ENCODE measurements at regions not wholly inside any gene's neighbourhood (a gene's known extent, or its start where the extent isn't known, plus 50 kb on each side); places are given as distances from the start of the nearest gene placed in this dataset.

DNA sequence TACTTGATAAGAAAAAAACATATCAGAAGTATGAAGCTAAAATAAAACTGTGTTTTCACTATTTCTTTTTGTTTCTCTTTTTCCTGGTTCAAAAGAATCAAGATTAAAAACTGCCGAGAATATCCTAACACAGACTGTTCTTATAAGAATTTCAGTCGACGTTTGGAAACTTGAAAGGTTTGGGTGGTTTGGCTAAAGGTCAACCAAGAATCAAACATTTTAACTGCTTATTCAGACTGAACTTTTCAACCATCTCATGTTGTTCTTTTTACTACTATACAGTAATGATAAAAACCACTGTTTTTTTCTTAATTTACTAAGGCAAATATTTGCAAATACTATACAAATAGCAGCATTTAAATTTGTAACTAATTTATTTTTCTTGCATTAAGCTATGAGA, 308.5 kb upstream of the TFPI start:
- TF ChIP-seq YY1 (IDR thresholded peaks at IDR 0.05; ENCODE audit: insufficient read depth, insufficient read length) (no peak), ZNF274 (IDR thresholded peaks at IDR 0.05; ENCODE audit: low read depth, low read length) (no peak), SUZ12 (IDR thresholded peaks at IDR 0.05; ENCODE audit: extremely low read depth, insufficient read depth, insufficient read length) (no peak)
